MV-4-11 (cell line): ENCODE measurements at regions not wholly inside any gene's neighbourhood (a gene's known extent, or its start where the extent isn't known, plus 50 kb on each side); places are given as distances from the start of the nearest gene placed in this dataset.
A peak's percentile ranks its signal among the peaks of the same experiment; 100 is the strongest.
"Not testable (repeated sequence)": the region's sequence is repeated elsewhere in the genome, so short reads cannot be mapped to it uniquely, and the experiment has no call there.

Experiments
- DNase-seq: peaks from one replicate; lab custom pipeline; 2025; lab: John Stamatoyannopoulos, UW

DNA sequence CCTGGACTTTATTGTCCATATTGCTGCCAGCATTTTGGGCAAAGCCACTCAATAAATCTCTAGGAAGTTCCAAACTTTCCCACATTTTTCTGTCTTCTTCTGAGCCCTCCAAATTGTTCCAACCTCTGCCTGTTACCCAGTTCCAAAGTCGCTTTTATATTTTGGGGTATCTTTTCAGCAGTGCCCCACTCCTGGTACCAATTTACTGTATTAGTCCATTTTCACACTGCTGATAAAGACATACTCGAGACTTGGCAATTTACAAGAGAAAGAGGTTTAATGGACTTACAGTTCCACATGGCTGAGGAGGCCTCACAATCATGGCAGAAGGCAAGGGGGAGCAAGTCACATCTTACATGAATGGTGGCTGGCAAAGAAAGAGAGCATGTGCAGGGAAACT, 53.4 kb downstream of the AHSP start:
- not testable (repeated sequence) for DNase-seq

- not testable (repeated sequence) for DNase-seq
These were observed 74.2 kb downstream of the AHSP start for GRCh38 chr16:31601737-31602384.

GRCh38 chr16:31618130-31618529, 90.4 kb downstream of the AHSP start:
- no peak for DNase-seq

GRCh38 chr16:31636433-31636832, 108.7 kb downstream of the AHSP start:
- no peak for DNase-seq

- no peak for DNase-seq
These were observed 113.6 kb downstream of the AHSP start for GRCh38 chr16:31641279-31641678.

DNA sequence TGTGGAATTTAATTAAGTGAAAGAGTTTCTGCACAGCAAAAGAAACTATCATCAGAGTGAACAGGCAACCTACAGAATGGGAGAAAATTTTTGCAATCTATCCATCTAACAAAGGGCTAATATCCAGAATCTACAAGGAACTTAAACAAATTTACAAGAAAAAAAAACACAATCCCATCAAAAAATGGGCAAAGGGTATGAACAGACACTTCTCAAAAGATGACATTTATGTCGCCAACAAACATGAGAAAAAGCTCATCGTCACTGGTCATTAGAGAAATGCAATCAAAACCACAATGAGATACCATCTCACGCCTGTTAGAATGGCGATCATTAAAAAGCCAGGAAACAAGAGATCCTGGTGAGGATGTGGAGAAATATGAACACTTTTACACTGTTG, 128.0 kb downstream of the AHSP start:
- not testable (repeated sequence) for DNase-seq

DNA sequence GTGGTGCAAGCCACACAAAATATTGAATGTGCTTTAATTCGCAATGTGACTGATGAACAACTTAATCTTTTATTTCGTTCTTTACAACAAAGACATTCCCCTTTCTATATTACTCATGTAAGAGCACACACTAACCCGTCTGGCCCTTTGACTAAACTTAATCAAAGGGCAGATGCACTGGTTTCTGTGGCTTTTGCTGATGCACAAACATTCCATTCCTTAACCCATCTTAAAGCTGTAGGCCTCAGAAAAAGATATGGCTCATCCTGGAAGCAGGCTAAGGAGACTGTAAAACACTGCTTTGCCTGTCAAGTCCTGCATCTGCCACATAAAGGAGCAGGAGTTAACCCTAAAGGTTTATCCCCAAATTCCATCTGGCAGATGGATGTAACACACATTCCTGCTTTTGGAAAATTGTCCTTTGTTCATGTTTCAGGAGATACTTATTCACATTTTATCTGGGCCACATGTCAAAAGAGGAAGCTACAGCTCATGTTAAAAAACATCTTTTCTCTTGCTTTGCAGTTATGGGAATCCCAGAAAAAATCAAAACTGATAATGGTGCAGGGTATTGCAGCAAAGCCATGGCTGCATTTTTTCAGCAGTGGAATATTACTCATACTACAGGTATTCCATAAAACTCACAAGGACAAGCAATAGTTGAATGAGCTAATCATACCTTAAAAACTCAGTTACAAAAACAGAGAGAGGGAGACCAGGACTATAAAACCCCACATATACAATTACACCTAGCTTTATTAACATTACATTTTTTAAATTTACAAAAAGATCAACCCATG, 137.2 kb downstream of the AHSP start:
- no peak for DNase-seq

DNA sequence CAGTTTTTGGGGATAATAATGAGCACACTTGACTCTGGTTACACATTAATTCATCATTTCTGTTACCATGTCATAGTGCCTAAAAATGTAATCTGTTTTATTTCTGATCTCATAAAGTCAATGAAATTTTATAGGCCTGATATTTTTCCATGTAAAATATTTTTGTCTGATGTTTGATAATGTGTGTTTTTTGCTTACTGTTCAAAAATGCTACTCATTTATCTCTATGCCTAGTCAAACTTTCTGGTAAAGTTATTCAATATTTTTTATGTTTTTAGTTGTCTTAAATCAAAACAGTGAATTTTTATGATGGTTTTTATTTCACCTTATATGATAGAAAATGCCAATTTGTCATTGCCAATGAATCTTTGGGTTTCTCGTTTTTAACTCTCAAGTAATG, 147.0 kb downstream of the AHSP start:
- no peak for DNase-seq

DNA sequence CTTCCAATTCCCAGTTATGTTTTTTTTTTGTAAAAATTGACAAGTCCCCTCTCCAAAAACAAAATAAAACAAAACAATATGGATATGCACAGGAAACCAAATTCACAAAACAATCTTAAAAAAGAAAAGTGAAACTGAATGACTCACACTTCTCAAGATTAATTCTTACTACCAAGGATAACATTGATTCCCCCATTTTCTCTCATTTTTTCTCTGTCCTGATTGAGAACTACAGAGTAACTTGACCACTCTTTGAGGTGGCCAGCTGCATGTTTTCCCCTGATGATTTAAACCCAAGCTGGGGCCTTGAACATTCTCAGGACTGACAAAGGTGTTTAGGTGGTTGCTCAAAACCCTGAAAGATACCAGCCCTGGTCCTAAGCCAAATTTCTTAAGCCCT, 149.0 kb downstream of the AHSP start:
- no peak for DNase-seq

- no peak for DNase-seq
These were observed 151.1 kb downstream of the AHSP start for GRCh38 chr16:31678649-31679325.

GRCh38 chr16:31689331-31689730, 161.6 kb downstream of the AHSP start:
- not testable (repeated sequence) for DNase-seq

DNA sequence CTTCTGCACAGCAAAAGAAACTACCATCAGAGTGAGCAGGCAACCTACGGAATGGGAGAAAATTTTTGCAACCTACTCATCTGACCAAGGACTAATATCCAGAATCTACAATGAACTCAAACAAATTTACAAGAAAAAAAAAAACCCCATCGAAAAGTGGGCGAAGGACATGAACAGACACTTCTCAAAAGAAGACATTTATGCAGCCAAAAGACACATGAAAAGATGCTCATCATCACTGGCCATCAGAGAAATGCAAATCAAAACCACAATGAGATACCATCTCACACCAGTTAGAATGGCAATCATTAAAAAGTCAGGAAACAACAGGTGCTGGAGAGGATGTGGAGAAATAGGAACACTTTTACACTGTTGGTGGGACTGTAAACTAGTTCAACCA, 164.6 kb downstream of the AHSP start:
- not testable (repeated sequence) for DNase-seq

DNA sequence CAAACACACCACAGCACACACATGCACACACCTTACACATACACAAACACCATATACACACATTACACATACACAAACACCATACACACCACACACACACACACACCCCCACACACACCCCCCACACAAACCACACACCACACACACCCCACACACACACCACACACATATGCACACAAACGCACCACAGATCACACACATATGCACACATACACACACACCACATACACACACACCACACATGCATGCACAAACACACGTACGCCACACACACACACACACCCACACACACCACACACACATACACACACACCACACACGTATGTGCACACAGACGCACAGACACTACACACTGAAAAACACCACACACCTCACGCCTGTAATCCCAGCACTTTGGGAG, 166.0 kb downstream of the AHSP start:
- no peak for DNase-seq

DNA sequence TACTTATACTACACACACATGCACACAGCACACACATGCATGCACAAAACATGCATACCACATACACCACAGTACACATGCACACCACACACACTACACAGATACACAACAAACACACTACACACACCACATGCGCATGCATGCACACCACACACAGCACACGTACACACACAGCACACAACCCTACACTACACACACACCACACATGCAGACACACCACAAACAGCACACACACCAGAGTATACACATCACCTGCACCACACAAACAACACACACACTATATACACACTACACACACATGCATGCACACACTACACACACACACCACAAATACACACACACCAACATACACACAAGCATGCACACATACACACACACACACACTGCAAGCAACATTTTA, 166.8 kb downstream of the AHSP start:
- DNase-seq = no peak

- DNase-seq = peak; percentile 53
These were observed 168.0 kb downstream of the AHSP start for GRCh38 chr16:31695667-31696066.

DNA sequence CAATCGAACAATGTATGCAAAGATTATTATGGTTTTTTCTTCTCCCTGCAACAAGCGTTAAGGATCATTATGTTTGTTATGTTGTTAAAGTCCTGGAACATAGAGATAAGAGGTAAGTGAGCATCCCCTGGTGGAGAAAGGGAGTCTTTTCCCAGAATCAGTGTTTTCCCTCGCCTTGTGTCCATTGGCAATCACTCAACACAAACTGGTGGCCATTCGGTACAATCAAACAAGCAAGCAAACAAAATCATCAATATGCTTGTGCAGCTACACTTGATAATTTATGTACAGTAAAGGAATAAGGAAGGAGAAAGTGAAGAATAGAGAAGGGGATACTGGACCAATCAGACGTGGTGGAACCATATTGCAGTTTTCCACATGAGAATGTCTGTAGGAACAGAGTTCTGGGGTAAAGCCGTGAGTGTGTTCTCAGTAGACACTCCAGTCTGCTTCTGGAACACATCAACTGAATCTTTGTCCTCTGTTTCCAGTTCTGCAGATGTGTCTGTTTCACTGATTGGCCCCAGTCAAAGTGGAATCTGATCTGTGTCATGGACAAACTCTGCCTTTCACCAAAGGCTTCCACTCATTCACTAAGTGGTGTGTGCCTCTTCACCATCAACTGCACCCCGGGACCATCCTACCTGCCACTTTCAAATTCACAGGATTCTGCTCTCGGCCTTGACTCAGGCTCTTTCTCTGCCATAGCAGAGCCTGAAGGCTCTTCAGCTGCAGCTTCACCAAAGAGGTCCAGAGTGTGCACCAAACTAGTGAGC, 169.5 kb downstream of the AHSP start:
- peak; percentile 35 for DNase-seq

DNA sequence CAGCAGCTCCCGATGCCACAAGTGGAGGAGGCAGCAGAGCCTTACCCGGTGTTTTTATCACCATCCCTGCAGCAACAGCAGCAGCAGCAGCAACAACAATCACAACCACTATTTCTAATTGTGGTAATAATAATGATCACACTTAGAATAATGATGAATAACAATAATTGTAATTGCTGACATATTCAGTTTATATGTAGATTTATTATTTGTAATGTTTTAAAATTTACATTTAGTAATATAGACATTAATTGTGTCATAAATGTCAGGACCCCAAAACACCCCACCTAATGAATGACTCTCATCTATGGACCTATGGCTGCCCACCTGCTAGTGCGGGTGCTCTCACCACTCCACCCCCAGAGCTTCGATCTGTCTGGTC, 170.0 kb downstream of the AHSP start:
- no peak for DNase-seq

GRCh38 chr16:31698901-31699300, 171.2 kb downstream of the AHSP start:
- no peak for DNase-seq

DNA sequence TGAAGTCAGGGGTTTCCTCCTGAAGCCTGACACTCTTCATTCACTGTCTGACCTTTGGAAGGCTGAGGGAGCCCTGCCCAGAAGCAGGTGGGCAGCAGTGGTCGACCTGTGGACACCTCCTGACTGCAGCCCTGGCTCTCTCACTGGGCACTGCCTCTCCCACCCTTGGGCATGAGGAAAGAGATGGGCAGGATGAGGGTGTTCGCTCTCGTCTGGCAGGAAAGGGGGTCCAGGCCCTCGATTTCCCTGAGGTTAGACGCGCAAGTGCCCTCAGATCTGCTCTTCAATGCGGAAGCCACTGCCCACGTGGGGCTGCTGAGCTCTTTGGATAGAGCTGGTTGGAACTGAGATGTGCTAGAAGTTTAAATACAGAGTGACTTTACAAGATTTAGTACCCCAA, 171.9 kb downstream of the AHSP start:
- no peak for DNase-seq

DNA sequence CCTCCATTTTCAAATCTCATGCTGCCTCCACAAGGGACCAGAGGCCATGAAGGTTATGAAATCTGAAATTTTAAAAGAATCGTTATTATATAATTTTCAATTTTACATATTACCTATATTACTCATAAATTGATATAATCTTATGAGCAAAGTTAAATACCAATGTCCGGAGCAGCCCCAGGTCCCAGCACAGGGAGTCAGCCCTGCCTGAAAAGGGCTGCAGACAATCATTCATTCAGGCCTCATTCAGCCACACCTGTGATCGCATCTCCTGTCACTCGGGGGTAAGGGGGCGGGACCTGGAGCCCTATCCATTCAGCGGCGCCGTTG, 172.5 kb downstream of the AHSP start:
- no peak for DNase-seq

GRCh38 chr16:31700530-31701388, 172.8 kb upstream of the ZNF267 start:
- peak; percentile 70 for DNase-seq

- DNase-seq = no peak
These were observed 171.9 kb upstream of the ZNF267 start for GRCh38 chr16:31701734-31702133.
